AG10803 (cell line): ENCODE measurements at regions not wholly inside any gene's neighbourhood (a gene's known extent, or its start where the extent isn't known, plus 50 kb on each side); places are given as distances from the start of the nearest gene placed in this dataset.

ENCODE experiments used
- DNase-seq: peaks from one replicate; pipeline ENCODE4 v3.0.0; 2010; ENCODE audit warnings: low read depth
- H3K4me3 ChIP-seq: 2 replicates; pipeline ENCODE4 v1.5.1; 2011; ENCODE audit warnings: mild to moderate bottlenecking, low read length, control low read depth
- TF ChIP-seq, protein P1 (sequence below): conservative IDR thresholded peaks from 2 replicates; pipeline ENCODE4 v1.5.1; 2011; ENCODE audit warnings: mild to moderate bottlenecking, low read length, control low read depth, inconsistent platforms

DNA sequence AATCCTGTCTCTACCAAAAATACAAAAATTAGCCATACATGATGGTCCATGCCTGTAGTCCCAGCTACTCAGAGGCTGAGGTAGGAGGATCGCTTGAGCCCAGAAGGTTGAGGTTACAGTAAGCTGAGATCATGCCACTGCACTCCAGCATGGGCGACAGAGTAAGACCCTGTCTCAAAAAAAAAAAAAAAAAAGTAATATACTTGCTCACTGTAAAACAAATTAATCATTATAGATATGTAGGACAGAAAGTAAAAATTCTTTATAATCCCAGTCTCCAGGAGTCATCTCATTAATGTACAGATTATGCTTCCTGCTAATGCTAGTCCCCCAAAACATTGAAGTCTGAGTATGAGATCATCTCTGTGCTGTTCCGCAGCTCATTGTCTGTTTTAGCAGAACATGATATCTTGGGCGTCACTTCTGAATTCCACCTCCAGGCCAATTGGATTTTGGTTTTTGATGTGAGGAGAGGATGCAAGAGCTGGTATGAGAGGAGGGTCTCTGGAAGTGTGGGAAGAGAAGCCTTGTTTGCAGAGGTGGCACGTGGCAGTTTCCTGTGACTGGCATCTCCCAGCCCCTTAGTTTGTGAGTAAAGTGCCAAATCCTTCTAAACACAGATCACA lies 75.4 kb upstream of the NPAS1 start:
- H3K4me3 ChIP-seq = peak overlapping the region; percentile 38
- TF ChIP-seq, protein P1, sequence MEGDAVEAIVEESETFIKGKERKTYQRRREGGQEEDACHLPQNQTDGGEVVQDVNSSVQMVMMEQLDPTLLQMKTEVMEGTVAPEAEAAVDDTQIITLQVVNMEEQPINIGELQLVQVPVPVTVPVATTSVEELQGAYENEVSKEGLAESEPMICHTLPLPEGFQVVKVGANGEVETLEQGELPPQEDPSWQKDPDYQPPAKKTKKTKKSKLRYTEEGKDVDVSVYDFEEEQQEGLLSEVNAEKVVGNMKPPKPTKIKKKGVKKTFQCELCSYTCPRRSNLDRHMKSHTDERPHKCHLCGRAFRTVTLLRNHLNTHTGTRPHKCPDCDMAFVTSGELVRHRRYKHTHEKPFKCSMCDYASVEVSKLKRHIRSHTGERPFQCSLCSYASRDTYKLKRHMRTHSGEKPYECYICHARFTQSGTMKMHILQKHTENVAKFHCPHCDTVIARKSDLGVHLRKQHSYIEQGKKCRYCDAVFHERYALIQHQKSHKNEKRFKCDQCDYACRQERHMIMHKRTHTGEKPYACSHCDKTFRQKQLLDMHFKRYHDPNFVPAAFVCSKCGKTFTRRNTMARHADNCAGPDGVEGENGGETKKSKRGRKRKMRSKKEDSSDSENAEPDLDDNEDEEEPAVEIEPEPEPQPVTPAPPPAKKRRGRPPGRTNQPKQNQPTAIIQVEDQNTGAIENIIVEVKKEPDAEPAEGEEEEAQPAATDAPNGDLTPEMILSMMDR = no peak
- no peak for DNase-seq

DNA sequence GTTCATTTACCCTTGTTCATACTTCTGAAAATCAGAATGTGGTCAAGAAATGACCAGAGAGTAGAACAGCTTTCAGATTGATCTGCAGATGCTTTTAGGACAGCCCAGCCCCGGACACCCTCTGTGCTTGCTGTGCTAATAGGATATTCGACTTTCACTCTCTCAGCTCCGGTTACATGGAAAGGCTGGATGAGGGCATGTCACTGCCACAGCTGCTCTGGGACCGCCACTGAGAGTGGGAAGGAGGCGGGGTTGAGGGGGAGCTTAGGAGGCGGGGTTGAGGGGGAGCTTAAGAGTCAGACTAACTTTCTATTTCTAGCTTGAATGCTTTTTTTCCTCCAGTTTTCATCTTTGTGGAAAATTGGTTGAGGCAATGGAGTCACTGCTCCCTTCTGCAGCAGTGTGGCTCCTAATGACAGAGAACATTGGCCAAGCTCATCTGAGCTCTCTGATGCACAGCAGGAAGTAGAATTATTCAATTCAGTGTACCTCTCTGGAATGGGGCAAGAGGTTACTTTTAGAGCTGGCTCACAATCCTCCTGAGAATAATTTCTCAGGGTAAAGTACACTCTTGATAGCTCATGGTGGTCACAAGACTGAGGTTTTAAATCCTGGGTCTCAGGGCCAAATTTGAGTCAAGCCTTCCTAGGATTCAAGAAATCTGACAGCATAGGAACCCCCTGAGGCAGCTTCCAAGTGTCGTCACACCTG lies 74.6 kb upstream of the NPAS1 start:
- TF ChIP-seq, protein P1 = no peak
- peak; percentile 69 for DNase-seq
- peak overlapping the region; percentile 38 for H3K4me3 ChIP-seq

DNA sequence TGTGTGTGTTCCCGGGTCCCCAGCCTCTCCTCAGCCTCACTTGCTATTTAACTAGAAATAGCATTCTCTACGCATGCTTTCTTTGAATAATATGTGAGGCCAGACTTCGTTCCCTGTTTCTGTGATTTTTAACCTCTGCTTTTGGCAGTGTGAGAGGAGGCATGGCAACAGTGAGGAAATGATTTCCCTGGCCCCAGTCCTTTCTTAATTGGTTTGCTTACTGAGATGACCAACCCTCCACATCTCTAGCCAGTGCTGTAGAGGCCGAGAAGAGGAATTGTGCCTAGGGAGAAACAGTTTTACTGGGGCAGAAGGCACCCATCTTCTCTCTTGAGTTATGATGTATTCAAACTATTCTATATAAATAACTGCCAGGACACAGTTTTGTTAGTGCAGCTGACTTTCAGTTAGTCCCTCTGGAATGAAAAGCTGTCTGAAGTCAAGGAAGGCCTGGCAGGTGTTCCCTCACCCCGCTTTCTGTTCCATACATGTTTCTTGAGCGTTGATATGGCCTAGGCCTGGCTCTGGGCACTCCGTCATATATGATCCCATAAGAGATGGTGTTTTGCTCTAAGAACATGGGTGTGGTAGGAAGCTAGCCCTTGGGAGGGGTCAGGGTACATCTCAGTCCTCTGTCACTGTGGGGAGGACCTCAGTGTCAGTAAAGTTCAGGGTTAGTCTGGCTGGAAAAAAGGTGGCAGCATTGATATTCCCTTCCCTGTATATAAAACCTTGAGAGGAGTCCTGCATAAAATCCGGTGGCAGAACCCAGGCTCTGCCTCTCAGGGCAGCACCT lies 73.7 kb upstream of the NPAS1 start:
- TF ChIP-seq, protein P1 = no peak
- peak; percentile 62 for DNase-seq
- no peak overlapping the region; the same call in 1 of the 2 replicates for H3K4me3 ChIP-seq

DNA sequence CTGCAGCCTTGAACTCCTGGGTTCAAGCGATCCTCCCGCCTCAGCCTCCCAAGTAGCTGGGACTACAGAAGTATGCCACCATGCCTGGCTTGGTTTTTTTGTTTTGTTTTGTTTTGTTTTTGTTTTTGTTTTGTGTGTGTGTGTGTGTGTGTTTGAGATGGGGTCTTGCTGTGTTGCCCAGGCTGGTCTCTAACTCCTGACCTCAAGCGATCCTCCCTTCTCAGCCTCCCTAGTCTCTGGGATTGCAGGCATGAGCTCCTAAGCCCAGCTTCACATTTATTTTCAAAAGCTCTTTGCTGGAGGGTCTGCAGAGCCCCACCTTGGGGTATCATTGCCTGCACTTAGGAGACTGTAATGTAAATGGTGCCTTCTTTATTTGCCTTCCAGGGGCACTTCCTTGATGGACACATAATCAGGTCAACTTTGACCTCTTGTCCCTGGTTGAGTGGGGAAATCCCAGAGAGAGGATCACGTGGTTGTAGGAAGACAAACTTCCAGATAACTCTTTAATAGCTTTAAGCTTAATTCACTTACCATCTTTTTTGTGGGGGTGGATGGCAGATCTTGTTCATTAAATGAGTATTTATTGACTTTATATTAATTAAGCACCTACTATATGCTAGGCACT lies 72.9 kb upstream of the NPAS1 start:
- no peak overlapping the region for H3K4me3 ChIP-seq
- no peak for DNase-seq
- TF ChIP-seq, protein P1 = no peak

DNA sequence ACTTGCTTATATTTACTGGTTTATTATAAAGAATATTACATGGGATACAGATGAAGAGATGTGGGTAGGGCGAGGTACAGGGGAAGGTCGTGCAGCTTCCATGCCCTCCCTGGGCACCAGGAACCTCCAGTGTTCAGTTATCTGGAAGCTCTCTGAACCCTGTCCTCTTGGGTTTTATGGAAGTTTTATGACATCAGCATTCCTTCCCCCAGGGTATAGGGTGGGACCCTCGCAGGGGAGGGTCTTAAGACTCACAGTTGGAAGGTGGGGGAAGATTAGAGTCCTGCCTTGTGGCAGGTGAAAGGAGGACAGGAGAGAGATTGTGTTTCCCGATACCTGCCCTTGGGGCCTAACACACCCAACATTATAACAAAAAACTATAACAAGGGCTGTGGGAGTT lies 71.8 kb upstream of the NPAS1 start:
- TF ChIP-seq, protein P1 = no peak
- no peak overlapping the region for H3K4me3 ChIP-seq
- DNase-seq = no peak

DNA sequence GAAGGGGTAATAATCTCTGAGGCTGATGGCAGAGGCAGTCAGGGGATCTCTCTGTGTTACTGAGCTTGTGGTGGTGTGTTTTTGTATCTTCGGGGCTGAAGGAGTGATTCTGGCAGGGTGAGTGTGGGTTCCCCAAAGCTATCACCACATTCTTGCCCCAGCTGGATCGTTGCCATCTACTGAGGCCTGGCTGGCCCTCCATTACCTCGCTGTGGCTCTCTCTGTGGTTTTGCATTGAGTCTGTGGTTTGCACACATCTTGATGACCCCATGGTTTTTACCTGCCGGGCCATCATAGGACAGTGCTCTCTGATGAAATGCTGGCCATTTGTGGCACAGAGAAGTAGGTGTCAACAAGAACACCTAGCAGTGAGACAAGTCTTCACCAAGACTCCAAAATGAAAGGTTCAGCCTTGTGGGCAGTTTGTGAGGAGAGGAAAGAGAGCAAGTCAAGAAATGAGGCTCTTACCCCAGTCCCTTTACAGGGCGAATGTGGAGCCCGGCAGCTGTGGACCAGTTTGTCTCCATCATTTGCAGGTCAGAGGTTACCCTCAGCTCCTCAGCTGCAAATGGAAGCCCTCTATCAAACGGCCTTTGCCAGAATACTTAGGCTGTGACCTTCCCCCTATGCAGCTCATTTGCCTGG lies 69.0 kb upstream of the NPAS1 start:
- TF ChIP-seq, protein P1 = no peak
- no peak for DNase-seq
- H3K4me3 ChIP-seq = no peak overlapping the region
